IPS-20b (cell line): ENCODE measurements at regions not wholly inside any gene's neighbourhood (a gene's known extent, or its start where the extent isn't known, plus 50 kb on each side); places are given as distances from the start of the nearest gene placed in this dataset.

Source experiments
- H3K27ac ChIP-seq: one replicate; pipeline ENCODE4 v1.5.1; 2013; ENCODE audit warnings: low read length
- H3K27me3 ChIP-seq: 2 replicates; pipeline ENCODE4 v1.6.1; 2013; ENCODE audit warnings: mild to moderate bottlenecking, low read length, inconsistent platforms; ENCODE audit not compliant: insufficient read depth
- H3K36me3 ChIP-seq: 2 replicates; pipeline ENCODE4 v1.6.1; 2013; ENCODE audit warnings: low read depth, mild to moderate bottlenecking, inconsistent platforms, low read length, moderate library complexity; ENCODE audit not compliant: insufficient read depth
- H3K4me1 ChIP-seq: 2 replicates; pipeline ENCODE4 v1.6.1; 2013; ENCODE audit warnings: mild to moderate bottlenecking, control low read depth, inconsistent platforms, low read length, moderate library complexity; ENCODE audit not compliant: insufficient read depth
- H3K4me3 ChIP-seq: 2 replicates; pipeline ENCODE4 v1.5.1; 2013; ENCODE audit warnings: mild to moderate bottlenecking, low read length, inconsistent platforms
- H3K9ac ChIP-seq: 2 replicates; pipeline ENCODE4 v1.6.1; 2013; ENCODE audit warnings: low read depth, mild to moderate bottlenecking, inconsistent platforms, low read length, moderate library complexity
- H3K9me3 ChIP-seq: 2 replicates; pipeline ENCODE4 v1.6.1; 2013; ENCODE audit warnings: mild to moderate bottlenecking, low read depth, low read length, inconsistent platforms; ENCODE audit not compliant: insufficient read depth

DNA sequence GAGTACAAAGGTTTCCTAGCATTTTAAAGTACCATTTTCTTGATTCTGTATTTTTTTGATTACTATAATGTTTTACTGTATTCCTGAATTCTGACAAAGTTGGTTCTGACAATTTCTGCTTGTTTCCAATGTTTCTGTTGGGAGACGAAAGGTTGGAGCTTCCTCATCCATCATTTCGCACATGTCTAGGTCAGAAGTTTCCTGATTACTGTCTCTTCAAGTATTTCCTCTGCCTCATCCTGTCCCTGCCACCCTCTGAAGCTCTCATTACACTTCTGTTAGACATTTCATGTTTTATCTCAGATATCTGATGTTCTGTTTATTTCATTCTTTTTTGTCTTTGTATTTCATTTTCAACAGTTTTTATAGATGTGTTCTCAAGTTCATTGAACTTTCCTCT is 895.8 kb downstream of the TSN start:
- Histone ChIP-seq H3K36me3 (no peaks in the 10 kb centered on the region), H3K4me3 (no peak overlapping the region), H3K27me3 (no peaks in the 10 kb centered on the region; the same call in 1 of the 2 replicates)

DNA sequence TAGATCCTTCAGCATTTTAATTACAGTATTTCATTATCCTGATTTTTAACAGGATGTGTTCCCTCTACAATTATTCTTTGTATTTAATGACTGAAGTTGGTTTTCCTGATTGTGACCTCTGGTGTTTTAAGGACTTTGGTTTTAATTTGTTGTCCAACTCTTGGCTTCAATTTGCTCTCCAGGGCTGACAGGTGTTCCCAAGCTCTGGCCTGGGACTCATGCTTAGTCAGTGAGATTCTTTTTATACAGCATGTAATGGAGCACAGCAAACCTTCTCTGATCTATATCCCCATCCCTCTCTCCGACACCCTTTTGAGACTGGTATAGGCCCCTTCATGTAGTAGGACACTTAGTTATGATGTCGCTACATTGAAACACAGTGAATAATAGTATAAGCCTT is 896.3 kb downstream of the TSN start:
- H3K36me3 ChIP-seq, result no peaks in the 10 kb centered on the region
- H3K9ac ChIP-seq, result no peak overlapping the region
- H3K27ac ChIP-seq, result no peak overlapping the region
- H3K27me3 ChIP-seq, result no peaks in the 10 kb centered on the region; the same call in 1 of the 2 replicates
- no peaks in the 10 kb centered on the region for H3K9me3 ChIP-seq
- peaks cover 27% of the 10 kb centered on the region for H3K4me1 ChIP-seq
- no peak overlapping the region for H3K4me3 ChIP-seq

More for the DNA sequence above, 895.8 kb downstream of the TSN start:
- H3K9me3 ChIP-seq, result no peaks in the 10 kb centered on the region
- peaks cover 21% of the 10 kb centered on the region for H3K4me1 ChIP-seq
- H3K27ac ChIP-seq, result no peak overlapping the region
- no peak overlapping the region for H3K9ac ChIP-seq

GRCh38 chr2:122652670-122653069 is 897.2 kb downstream of the TSN start:
- no peaks in the 10 kb centered on the region; the same call in 1 of the 2 replicates for H3K27me3 ChIP-seq
- no peak overlapping the region for H3K9ac ChIP-seq
- no peaks in the 10 kb centered on the region for H3K36me3 ChIP-seq
- H3K4me1 ChIP-seq, result peaks cover 30% of the 10 kb centered on the region
- H3K27ac ChIP-seq, result no peak overlapping the region
- no peak overlapping the region for H3K4me3 ChIP-seq
- H3K9me3 ChIP-seq, result no peaks in the 10 kb centered on the region

DNA sequence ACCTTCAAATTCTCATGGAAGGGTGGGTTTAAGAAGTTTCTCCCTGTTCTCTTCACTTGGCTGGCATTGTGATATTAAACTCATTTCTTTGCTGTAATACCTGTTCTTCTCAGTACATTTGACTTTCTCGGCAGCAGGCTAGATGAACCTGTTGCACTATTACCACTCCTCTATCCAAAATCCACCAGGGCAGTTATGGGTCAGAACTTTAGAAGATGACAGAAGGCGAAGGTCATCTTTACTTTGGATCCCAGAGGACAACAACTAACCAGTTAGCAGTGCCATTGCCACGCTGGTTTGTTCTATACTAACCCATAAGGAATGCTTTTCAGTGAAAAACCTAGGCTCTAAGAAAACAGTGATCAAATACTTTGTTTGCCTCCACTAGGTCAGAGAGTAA is 901.0 kb downstream of the TSN start:
- Histone ChIP-seq H3K4me3 (peak overlapping the region; percentile 42; the same call in 1 of the 2 replicates), H3K4me1 (peaks cover 49% of the 10 kb centered on the region), H3K9ac (no peak overlapping the region), H3K9me3 (no peaks in the 10 kb centered on the region), H3K36me3 (no peaks in the 10 kb centered on the region), H3K27ac (peak overlapping the region; percentile 25), H3K27me3 (no peaks in the 10 kb centered on the region; the same call in 1 of the 2 replicates)

- peak overlapping the region; percentile 75 for H3K9ac ChIP-seq
- H3K27me3 ChIP-seq, result no peaks in the 10 kb centered on the region; the same call in 1 of the 2 replicates
- H3K9me3 ChIP-seq, result no peaks in the 10 kb centered on the region
- peaks cover 41% of the 10 kb centered on the region for H3K4me1 ChIP-seq
- peak overlapping the region; percentile 61 for H3K4me3 ChIP-seq
- H3K27ac ChIP-seq, result peak overlapping the region; percentile 79
- no peaks in the 10 kb centered on the region for H3K36me3 ChIP-seq
Measured at GRCh38 chr2:122660786-122661634, 905.6 kb downstream of the TSN start.

DNA sequence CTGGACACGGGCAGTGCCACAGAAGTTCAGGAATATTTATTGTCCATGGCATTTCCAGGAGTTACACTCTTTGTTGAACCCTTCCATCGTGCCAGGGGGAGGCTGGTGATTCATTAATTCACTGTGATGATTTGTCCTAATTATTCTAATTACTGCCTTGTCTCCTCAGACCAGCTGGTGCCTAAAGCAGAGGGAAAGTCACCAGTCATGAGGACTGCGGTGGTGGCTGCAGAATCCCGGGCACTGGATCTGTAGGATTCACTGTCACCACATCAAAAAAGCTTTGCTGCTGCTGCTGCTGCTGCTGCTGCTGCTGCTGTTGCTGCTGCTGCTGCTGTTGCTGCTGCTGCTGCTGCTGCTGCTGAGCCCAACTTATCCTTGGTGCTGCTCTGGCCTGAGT is 908.2 kb downstream of the TSN start:
- no peak overlapping the region for H3K27ac ChIP-seq
- H3K9me3 ChIP-seq, result no peaks in the 10 kb centered on the region
- H3K4me1 ChIP-seq, result peaks cover 30% of the 10 kb centered on the region; the same call in 1 of the 2 replicates
- H3K9ac ChIP-seq, result no peak overlapping the region
- no peak overlapping the region for H3K4me3 ChIP-seq
- H3K27me3 ChIP-seq, result no peaks in the 10 kb centered on the region
- no peaks in the 10 kb centered on the region for H3K36me3 ChIP-seq

DNA sequence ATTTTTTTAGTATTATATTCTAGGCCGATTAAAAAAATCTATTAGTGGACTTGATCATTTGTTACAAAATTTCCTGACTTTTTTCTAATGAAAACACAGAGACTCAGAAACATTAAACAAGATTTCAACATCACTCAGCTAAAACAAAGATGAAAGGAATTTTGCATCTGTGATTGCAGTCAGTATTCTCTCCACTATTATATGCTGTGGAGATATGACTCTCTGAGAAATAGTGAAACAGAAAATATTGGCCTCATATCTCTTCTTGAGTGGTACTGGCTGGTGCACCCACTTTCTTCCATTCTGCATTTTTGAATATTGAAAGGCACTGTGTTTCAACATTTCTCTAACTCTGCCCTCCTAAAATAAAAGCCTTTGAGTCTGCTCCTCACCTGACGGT is 914.2 kb downstream of the TSN start:
- Histone ChIP-seq H3K36me3 (no peaks in the 10 kb centered on the region), H3K27ac (no peak overlapping the region), H3K4me3 (no peak overlapping the region), H3K27me3 (no peaks in the 10 kb centered on the region), H3K9me3 (no peaks in the 10 kb centered on the region), H3K4me1 (no peaks in the 10 kb centered on the region; the same call in 1 of the 2 replicates), H3K9ac (no peak overlapping the region)

- no peak overlapping the region for H3K9ac ChIP-seq
- no peaks in the 10 kb centered on the region for H3K9me3 ChIP-seq
- no peaks in the 10 kb centered on the region for H3K27me3 ChIP-seq
- no peaks in the 10 kb centered on the region for H3K36me3 ChIP-seq
- H3K4me3 ChIP-seq, result no peak overlapping the region
- no peak overlapping the region for H3K27ac ChIP-seq
- no peaks in the 10 kb centered on the region; the same call in 1 of the 2 replicates for H3K4me1 ChIP-seq
Measured at GRCh38 chr2:122670897-122671296, 915.4 kb downstream of the TSN start.

GRCh38 chr2:122680662-122681061 is 925.2 kb downstream of the TSN start:
- Histone ChIP-seq H3K4me1 (no peaks in the 10 kb centered on the region), H3K9me3 (no peaks in the 10 kb centered on the region), H3K27me3 (no peaks in the 10 kb centered on the region), H3K4me3 (no peak overlapping the region), H3K27ac (no peak overlapping the region), H3K36me3 (no peaks in the 10 kb centered on the region), H3K9ac (no peak overlapping the region)

DNA sequence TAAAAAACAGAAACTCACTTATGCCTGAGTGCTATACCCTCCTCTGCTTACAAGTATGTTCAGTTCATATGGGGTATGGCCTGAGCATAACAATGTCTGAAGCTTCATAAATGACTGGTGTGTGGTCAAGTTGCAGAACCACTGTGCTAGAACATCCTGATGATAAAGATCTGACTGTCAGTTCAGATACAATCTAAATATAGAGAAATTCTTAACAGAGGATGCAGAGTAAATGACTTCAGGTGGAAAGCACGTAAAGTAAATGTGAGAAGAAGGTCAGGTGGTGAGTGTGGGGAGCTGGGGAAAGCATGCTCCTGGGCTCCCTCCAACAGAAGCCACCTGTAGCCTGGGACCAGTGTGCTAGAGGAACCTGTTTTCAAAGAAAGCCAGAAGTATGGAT is 926.2 kb downstream of the TSN start:
- no peaks in the 10 kb centered on the region for H3K36me3 ChIP-seq
- no peaks in the 10 kb centered on the region for H3K27me3 ChIP-seq
- H3K9ac ChIP-seq, result no peak overlapping the region
- no peaks in the 10 kb centered on the region for H3K4me1 ChIP-seq
- no peak overlapping the region for H3K4me3 ChIP-seq
- no peaks in the 10 kb centered on the region for H3K9me3 ChIP-seq
- H3K27ac ChIP-seq, result no peak overlapping the region

DNA sequence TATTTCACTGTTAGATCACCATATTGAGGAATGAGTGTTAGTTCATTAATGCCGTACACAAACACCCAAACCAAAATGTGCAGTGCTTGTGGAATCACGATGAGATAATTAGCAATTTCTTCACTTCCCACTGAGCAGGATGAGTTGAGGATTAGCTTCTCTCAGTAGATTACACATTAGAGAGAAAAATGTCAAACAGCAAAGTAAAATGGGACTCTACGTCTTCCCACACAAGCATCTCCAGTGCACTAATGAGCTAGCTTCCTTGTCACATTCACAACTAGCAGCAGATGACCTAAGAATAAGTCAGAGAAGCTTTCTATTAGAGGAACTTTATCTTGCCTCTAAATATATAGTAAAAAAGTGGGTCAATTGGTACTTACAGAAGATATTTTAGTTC is 926.9 kb downstream of the TSN start:
- Histone ChIP-seq H3K27ac (no peak overlapping the region), H3K27me3 (no peaks in the 10 kb centered on the region)

DNA sequence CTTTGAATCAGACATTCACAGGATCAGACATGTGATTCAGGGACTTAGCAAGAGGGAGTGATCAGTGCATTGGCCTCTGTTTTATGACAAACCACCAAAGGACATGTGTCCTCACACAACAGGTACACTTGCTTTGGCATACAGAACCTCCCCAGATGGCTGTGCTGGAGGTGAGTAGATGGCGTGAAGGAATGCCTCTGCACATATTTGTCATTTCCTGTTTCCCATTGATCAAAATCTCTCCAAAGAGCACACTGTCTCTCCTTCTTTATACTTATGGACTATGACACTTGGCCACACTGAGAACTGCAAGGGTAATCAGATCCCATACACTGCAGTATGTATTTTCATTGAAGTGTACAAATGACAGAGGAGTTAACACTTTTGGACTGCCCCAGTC is 927.6 kb downstream of the TSN start:
- Histone ChIP-seq H3K27me3 (no peaks in the 10 kb centered on the region), H3K4me3 (no peak overlapping the region), H3K27ac (no peak overlapping the region), H3K4me1 (no peaks in the 10 kb centered on the region), H3K9me3 (no peaks in the 10 kb centered on the region), H3K9ac (no peak overlapping the region), H3K36me3 (no peaks in the 10 kb centered on the region)

More for the DNA sequence above, 926.9 kb downstream of the TSN start:
- Histone ChIP-seq H3K9me3 (no peaks in the 10 kb centered on the region), H3K4me1 (no peaks in the 10 kb centered on the region), H3K9ac (no peak overlapping the region), H3K36me3 (no peaks in the 10 kb centered on the region), H3K4me3 (no peak overlapping the region)
